VCaP (cell line): ENCODE measurements at regions not wholly inside any gene's neighbourhood (a gene's known extent, or its start where the extent isn't known, plus 50 kb on each side); places are given as distances from the start of the nearest gene placed in this dataset.

Experiments
- H3K27ac ChIP-seq: fragments of 450-650 bp; 2 replicates; pipeline ENCODE4 v1.5.1; 2017
- CTCF ChIP-seq: fragments of 450-650 bp; conservative IDR thresholded peaks from 2 replicates; pipeline ENCODE4 v1.5.1; 2017; ENCODE audit warnings: mild to moderate bottlenecking, moderate library complexity

GRCh38 chr2:187956906-187957534 is 334.7 kb upstream of the GULP1 start:
- TF ChIP-seq CTCF = no peak
- H3K27ac ChIP-seq = no peak overlapping the region

- no peak for TF ChIP-seq CTCF
Observed at GRCh38 chr2:187959821-187960220, 331.9 kb upstream of the GULP1 start.

GRCh38 chr2:187962538-187962937 is 329.1 kb upstream of the GULP1 start:
- no peak for TF ChIP-seq CTCF
- H3K27ac ChIP-seq = no peak overlapping the region

More at GRCh38 chr2:187959821-187960220, 331.9 kb upstream of the GULP1 start:
- peak overlapping the region; percentile 84 for H3K27ac ChIP-seq

- TF ChIP-seq CTCF = no peak
- H3K27ac ChIP-seq = no peak overlapping the region
Observed at GRCh38 chr2:187964746-187965145, 326.9 kb upstream of the GULP1 start.

GRCh38 chr2:187966924-187967323 is 324.8 kb upstream of the GULP1 start:
- no peak for TF ChIP-seq CTCF
- H3K27ac ChIP-seq = no peak overlapping the region

- TF ChIP-seq CTCF = no peak
- no peak overlapping the region for H3K27ac ChIP-seq
Observed at GRCh38 chr2:187971893-187972292, 319.8 kb upstream of the GULP1 start.

- no peak overlapping the region for H3K27ac ChIP-seq
- TF ChIP-seq CTCF = no peak
Observed at GRCh38 chr2:187976259-187976985, 315.3 kb upstream of the GULP1 start.
